ENCODE measurements at regions not wholly inside any gene's neighbourhood (a gene's known extent, or its start where the extent isn't known, plus 50 kb on each side); places are given as distances from the start of the nearest gene placed in this dataset.

- TF ChIP-seq CTCF (IDR thresholded peaks at IDR 0.05): no peak
- no peak for TF ChIP-seq POLR2A (IDR thresholded peaks at IDR 0.05)
Measured at GRCh38 chr2:191738003-191738402, 60.1 kb downstream of the NABP1 start.
